GM23338 (cell line): ENCODE measurements at regions not wholly inside any gene's neighbourhood (a gene's known extent, or its start where the extent isn't known, plus 50 kb on each side); places are given as distances from the start of the nearest gene placed in this dataset.

Experiments
- ATAC-seq: fragments of 200-7000 bp; cut with Tn5 transposase; 3 replicates; pipeline ENCODE4 v1.9.1; 2020
- DNase-seq: peaks from one replicate; pipeline ENCODE4 v3.0.0-alpha.2; 2015; ENCODE audit warnings: low spot score
- H2AFZ ChIP-seq: fragments of 200-600 bp; sonication (generic); 2 replicates; pipeline ENCODE4 v1.8.0; 2016; ENCODE audit warnings: antibody characterized with exemption, mild to moderate bottlenecking, moderate library complexity
- H3F3A ChIP-seq: fragments of 200-600 bp; sonication (generic); replicated peaks from 2 replicates; pipeline ENCODE4 v1.8.0; 2017; ENCODE audit warnings: antibody characterized with exemption, mixed run types, low read depth
- H3K27ac ChIP-seq: fragments of 200-600 bp; sonication (generic); 2 replicates; pipeline ENCODE4 v1.6.1; 2016; ENCODE audit warnings: low read depth
- H3K27me3 ChIP-seq: fragments of 200-600 bp; sonication (generic); 2 replicates; pipeline ENCODE4 v1.8.0; 2016; ENCODE audit warnings: mild to moderate bottlenecking, mixed run types, moderate library complexity; ENCODE audit not compliant: insufficient read depth
- H3K36me3 ChIP-seq: fragments of 200-600 bp; sonication (generic); 2 replicates; pipeline ENCODE4 v1.8.0; 2016; ENCODE audit warnings: mild to moderate bottlenecking; ENCODE audit not compliant: insufficient read depth
- H3K4me1 ChIP-seq: fragments of 200-600 bp; sonication (generic); 2 replicates; pipeline ENCODE4 v1.8.0; 2016; ENCODE audit warnings: mild to moderate bottlenecking, moderate library complexity; ENCODE audit not compliant: insufficient read depth
- H3K4me2 ChIP-seq: fragments of 200-600 bp; sonication (generic); 2 replicates; pipeline ENCODE4 v1.7.1; 2017; ENCODE audit warnings: mixed run types
- H3K4me3 ChIP-seq: fragments of 200-600 bp; sonication (generic); 2 replicates; pipeline ENCODE4 v1.6.1; 2016; ENCODE audit warnings: mixed run types
- H3K79me2 ChIP-seq: fragments of 200-600 bp; sonication (generic); replicated peaks from 2 replicates; pipeline ENCODE4 v1.8.0; 2017; ENCODE audit warnings: mild to moderate bottlenecking; ENCODE audit not compliant: insufficient read depth
- H3K9me2 ChIP-seq: fragments of 200-600 bp; sonication (generic); 2 replicates; pipeline ENCODE4 v1.8.0; 2017; ENCODE audit not compliant: insufficient read depth
- H4K20me1 ChIP-seq: fragments of 200-600 bp; sonication (generic); replicated peaks from 2 replicates; pipeline ENCODE4 v1.8.0; 2017; ENCODE audit warnings: mild to moderate bottlenecking; ENCODE audit not compliant: insufficient read depth
- H3K27ac Mint-ChIP-seq: 2 replicates; pipeline ENCODE4 v1.8.0; 2020; ENCODE audit warnings: inconsistent platforms, mild to moderate bottlenecking, moderate library complexity, mixed read lengths
- H3K27me3 Mint-ChIP-seq: 3 replicates; pipeline ENCODE4 v1.8.0; 2022; ENCODE audit warnings: low read depth, mild to moderate bottlenecking, moderate library complexity, mixed read lengths, inconsistent platforms; ENCODE audit not compliant: insufficient read depth, poor library complexity
- H3K36me3 Mint-ChIP-seq: 3 replicates; pipeline ENCODE4 v1.8.0; 2021; ENCODE audit warnings: low read depth, mild to moderate bottlenecking, inconsistent platforms, moderate library complexity, mixed read lengths
- H3K4me1 Mint-ChIP-seq: 3 replicates; pipeline ENCODE4 v1.8.0; 2020; ENCODE audit warnings: mild to moderate bottlenecking, inconsistent platforms, mixed read lengths
- H3K4me3 Mint-ChIP-seq: 3 replicates; pipeline ENCODE4 v1.8.0; 2021; ENCODE audit warnings: moderate library complexity, mild to moderate bottlenecking, inconsistent platforms, mixed read lengths
- H3K9me3 Mint-ChIP-seq: 3 replicates; pipeline ENCODE4 v1.8.0; 2020; ENCODE audit warnings: moderate library complexity, mild to moderate bottlenecking, inconsistent platforms, mixed read lengths
- CREB1 ChIP-seq: fragments of 250-450 bp; sonication (Bioruptor Pico); IDR thresholded peaks from 2 replicates; pipeline ENCODE4 v1.5.0; 2020; ENCODE audit warnings: low read depth, mild to moderate bottlenecking, moderate library complexity
- CTCF ChIP-seq, 2 experiments: fragments of 200-600 bp in 1 of 2; sonication (generic) in 1 of 2; conservative IDR thresholded peaks; 2 replicates each; pipeline versions ENCODE4 v1.5.1 to v1.6.1; 2016 to 2017; ENCODE audit warnings: antibody characterized with exemption in 2 of 2, low read depth in 2 of 2, mild to moderate bottlenecking in 2 of 2, moderate library complexity in 1 of 2
- EZH2 ChIP-seq: fragments of 200-600 bp; sonication (generic); IDR thresholded peaks from one replicate; pipeline ENCODE4 v1.8.0; 2017; ENCODE audit warnings: antibody characterized with exemption, mild to moderate bottlenecking, low read depth; ENCODE audit not compliant: unreplicated experiment
- EZH2phosphoT487 ChIP-seq: fragments of 200-600 bp; sonication (generic); IDR thresholded peaks from one replicate; pipeline ENCODE4 v1.8.1; 2018; ENCODE audit warnings: antibody characterized with exemption; ENCODE audit not compliant: unreplicated experiment
- JUNB ChIP-seq: IDR thresholded peaks from one replicate; pipeline ENCODE4 v1.6.1; 2016; ENCODE audit warnings: antibody characterized with exemption; ENCODE audit not compliant: unreplicated experiment
- NANOG ChIP-seq: IDR thresholded peaks from 2 replicates; pipeline ENCODE4 v1.6.1; 2016; ENCODE audit warnings: antibody characterized with exemption, borderline replicate concordance
- POLR2AphosphoS5 ChIP-seq: IDR thresholded peaks from 2 replicates; pipeline ENCODE4 v1.6.1; 2016; ENCODE audit warnings: antibody characterized with exemption, low read depth
- REST ChIP-seq: IDR thresholded peaks from one replicate; pipeline ENCODE4 v1.6.1; 2018; ENCODE audit warnings: antibody characterized with exemption; ENCODE audit not compliant: unreplicated experiment
- STAT1 ChIP-seq: IDR thresholded peaks from one replicate; pipeline ENCODE4 v1.6.1; 2016; ENCODE audit warnings: antibody characterized with exemption; ENCODE audit not compliant: unreplicated experiment
- ZNF114 ChIP-seq: fragments of 250-450 bp; sonication (Bioruptor Pico); IDR thresholded peaks from 2 replicates; pipeline ENCODE4 v1.5.0; 2020; ENCODE audit warnings: mild to moderate bottlenecking, moderate library complexity
- ZNF331 ChIP-seq: fragments of 250-450 bp; sonication (Bioruptor Pico); IDR thresholded peaks from 2 replicates; pipeline ENCODE4 v1.5.0; 2020; ENCODE audit warnings: low read depth, mild to moderate bottlenecking, moderate library complexity
- ZNF462 ChIP-seq: fragments of 250-450 bp; sonication (Bioruptor Pico); IDR thresholded peaks from 2 replicates; pipeline ENCODE4 v1.5.0; 2020; ENCODE audit warnings: mild to moderate bottlenecking, moderate library complexity
- TF ChIP-seq, protein P1 (sequence below): IDR thresholded peaks from 2 replicates; pipeline ENCODE4 v1.6.1; 2016; ENCODE audit warnings: antibody characterized with exemption

DNA sequence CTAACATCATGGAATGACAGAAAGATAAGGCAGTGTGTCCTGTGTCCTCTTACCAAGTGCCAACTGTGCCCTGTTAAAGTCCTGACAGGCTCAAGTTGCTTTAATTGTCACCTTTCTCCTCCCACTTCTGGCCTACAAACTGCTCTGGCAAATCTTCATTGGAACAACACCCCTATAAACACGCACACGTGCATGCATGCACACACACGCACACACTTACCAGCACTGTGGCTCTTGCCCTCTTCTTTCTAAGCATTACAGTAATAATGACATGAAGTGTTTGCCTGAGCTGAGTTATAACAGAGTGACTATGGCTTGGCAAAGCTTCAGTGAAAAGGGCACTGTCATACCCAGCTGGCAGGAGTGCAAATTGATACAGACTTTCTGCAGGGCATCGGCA, 82.3 kb upstream of the SYT6 start:
- no peak for ATAC-seq
- no peaks in the 10 kb centered on the region for H3K79me2 ChIP-seq
- H3F3A ChIP-seq: no peaks in the 10 kb centered on the region
- Mint-ChIP-seq H3K9me3 (peaks cover 18% of the 10 kb centered on the region), H3K4me1 (peaks cover 9% of the 10 kb centered on the region; the same call in 2 of the 3 replicates), H3K27ac (no peak overlapping the region), H3K4me3 (no peak overlapping the region), H3K27me3 (peaks cover 9% of the 10 kb centered on the region), H3K36me3 (peaks cover 8% of the 10 kb centered on the region)
- H3K27me3 ChIP-seq: no peaks in the 10 kb centered on the region
- TF ChIP-seq EZH2phosphoT487 (no peak), NANOG (no peak), CTCF (conservative IDR thresholded peaks at IDR 0.05; ENCODE audit: low read depth in 2 of 2) (no peak), ZNF114 (CRISPR knock-in tag) (no peak), STAT1 (no peak), EZH2 (no peak), REST (no peak), ZNF462 (CRISPR knock-in tag) (no peak), POLR2AphosphoS5 (no peak), JUNB (no peak), ZNF331 (CRISPR knock-in tag) (no peak), CREB1 (no peak)
- TF ChIP-seq, protein P1, sequence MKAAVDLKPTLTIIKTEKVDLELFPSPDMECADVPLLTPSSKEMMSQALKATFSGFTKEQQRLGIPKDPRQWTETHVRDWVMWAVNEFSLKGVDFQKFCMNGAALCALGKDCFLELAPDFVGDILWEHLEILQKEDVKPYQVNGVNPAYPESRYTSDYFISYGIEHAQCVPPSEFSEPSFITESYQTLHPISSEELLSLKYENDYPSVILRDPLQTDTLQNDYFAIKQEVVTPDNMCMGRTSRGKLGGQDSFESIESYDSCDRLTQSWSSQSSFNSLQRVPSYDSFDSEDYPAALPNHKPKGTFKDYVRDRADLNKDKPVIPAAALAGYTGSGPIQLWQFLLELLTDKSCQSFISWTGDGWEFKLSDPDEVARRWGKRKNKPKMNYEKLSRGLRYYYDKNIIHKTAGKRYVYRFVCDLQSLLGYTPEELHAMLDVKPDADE: no peak
- H3K36me3 ChIP-seq: no peaks in the 10 kb centered on the region
- no peak for DNase-seq
- peaks cover 6% of the 10 kb centered on the region; the same call in 1 of the 2 replicates for H3K9me2 ChIP-seq
- no peaks in the 10 kb centered on the region for H4K20me1 ChIP-seq
- H3K27ac ChIP-seq: no peak overlapping the region
- 0 out of 2 replicates have a peak overlapping the region, but pooled peaks have one; percentile 25 for H2AFZ ChIP-seq
- H3K4me2 ChIP-seq: no peak overlapping the region
- no peak overlapping the region for H3K4me3 ChIP-seq
- peaks cover 4% of the 10 kb centered on the region; the same call in 1 of the 2 replicates for H3K4me1 ChIP-seq
